OCI-LY7 (cell line): ENCODE measurements at regions not wholly inside any gene's neighbourhood (a gene's known extent, or its start where the extent isn't known, plus 50 kb on each side); places are given as distances from the start of the nearest gene placed in this dataset.

Experiments
- EZH2phosphoT487 ChIP-seq: fragments of 200-600 bp; sonication (generic); IDR thresholded peaks from 2 replicates; pipeline ENCODE4 v1.6.1; 2018; ENCODE audit warnings: low read depth, borderline replicate concordance, mild to moderate bottlenecking, mixed run types, antibody characterized with exemption, low read length, moderate library complexity, mixed read lengths
- TF ChIP-seq, protein P1 (sequence below): fragments of 200-600 bp; sonication (generic); conservative IDR thresholded peaks from 2 replicates; pipeline ENCODE4 v1.5.1; 2014; ENCODE audit warnings: mild to moderate bottlenecking, antibody characterized with exemption, low read length, moderate library complexity, mixed read lengths

DNA sequence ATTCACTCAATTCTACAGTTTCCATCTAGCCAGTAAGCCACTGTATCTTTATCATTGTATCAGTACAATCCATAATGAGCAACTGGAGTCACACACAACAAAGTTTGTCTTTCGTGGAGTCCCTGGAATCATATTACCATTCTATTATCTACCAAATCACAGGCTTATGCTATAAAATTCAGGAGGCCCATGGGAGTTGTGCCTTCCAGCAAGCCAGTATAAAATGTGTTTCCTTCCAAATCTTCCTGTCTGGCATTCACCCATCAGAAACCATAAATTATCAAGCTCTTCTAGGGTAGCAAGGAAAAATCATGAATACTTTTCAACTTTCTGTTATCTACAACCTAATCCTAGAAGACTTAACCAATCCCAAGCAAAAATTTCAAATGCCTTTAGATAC, 1383.3 kb upstream of the PCDH7 start:
- TF ChIP-seq, protein P1, sequence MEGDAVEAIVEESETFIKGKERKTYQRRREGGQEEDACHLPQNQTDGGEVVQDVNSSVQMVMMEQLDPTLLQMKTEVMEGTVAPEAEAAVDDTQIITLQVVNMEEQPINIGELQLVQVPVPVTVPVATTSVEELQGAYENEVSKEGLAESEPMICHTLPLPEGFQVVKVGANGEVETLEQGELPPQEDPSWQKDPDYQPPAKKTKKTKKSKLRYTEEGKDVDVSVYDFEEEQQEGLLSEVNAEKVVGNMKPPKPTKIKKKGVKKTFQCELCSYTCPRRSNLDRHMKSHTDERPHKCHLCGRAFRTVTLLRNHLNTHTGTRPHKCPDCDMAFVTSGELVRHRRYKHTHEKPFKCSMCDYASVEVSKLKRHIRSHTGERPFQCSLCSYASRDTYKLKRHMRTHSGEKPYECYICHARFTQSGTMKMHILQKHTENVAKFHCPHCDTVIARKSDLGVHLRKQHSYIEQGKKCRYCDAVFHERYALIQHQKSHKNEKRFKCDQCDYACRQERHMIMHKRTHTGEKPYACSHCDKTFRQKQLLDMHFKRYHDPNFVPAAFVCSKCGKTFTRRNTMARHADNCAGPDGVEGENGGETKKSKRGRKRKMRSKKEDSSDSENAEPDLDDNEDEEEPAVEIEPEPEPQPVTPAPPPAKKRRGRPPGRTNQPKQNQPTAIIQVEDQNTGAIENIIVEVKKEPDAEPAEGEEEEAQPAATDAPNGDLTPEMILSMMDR = no peak
- TF ChIP-seq EZH2phosphoT487 = no peak
